ENCODE measurements at regions not wholly inside any gene's neighbourhood (a gene's known extent, or its start where the extent isn't known, plus 50 kb on each side); places are given as distances from the start of the nearest gene placed in this dataset.

GRCh38 chr6:82568290-82568993 lies 204.8 kb downstream of the TPBG start:
- Histone ChIP-seq H3K4me3 (no peak overlapping the region), H3K9me3 (no peaks in the 10 kb centered on the region), H3K27me3 (no peaks in the 10 kb centered on the region), H3K36me3 (no peaks in the 10 kb centered on the region), H3K4me1 (no peaks in the 10 kb centered on the region), H3K27ac (peak overlapping the region in 1 of 2 donors; percentile 19)
- intact Hi-C loops (cut with DNase I; ENCODE audit: low total_unique reads), result no loop called here
- DNase-seq (ENCODE audit: low spot score in 2 of 2), result peak in 1 of 2 donors; percentile 18
- no peak for TF ChIP-seq CTCF (IDR thresholded peaks at IDR 0.05)
- TF ChIP-seq POLR2AphosphoS5 (IDR thresholded peaks at IDR 0.05), result no peak
- no peak for TF ChIP-seq POLR2A (IDR thresholded peaks at IDR 0.05)

GRCh38 chr6:82569022-82569421 lies 205.4 kb downstream of the TPBG start:
- H3K9me3 ChIP-seq, result no peaks in the 10 kb centered on the region
- intact Hi-C loops (cut with DNase I; ENCODE audit: low total_unique reads), result no loop called here
- TF ChIP-seq POLR2AphosphoS5 (IDR thresholded peaks at IDR 0.05) (no peak), CTCF (IDR thresholded peaks at IDR 0.05) (no peak), POLR2A (IDR thresholded peaks at IDR 0.05) (no peak)
- DNase-seq (ENCODE audit: low spot score in 2 of 2), result no peak
- no peaks in the 10 kb centered on the region for H3K27me3 ChIP-seq
- no peak overlapping the region for H3K27ac ChIP-seq
- no peaks in the 10 kb centered on the region for H3K4me1 ChIP-seq
- no peak overlapping the region for H3K4me3 ChIP-seq
- no peaks in the 10 kb centered on the region for H3K36me3 ChIP-seq

GRCh38 chr6:82570083-82570482 lies 206.5 kb downstream of the TPBG start:
- intact Hi-C loops (cut with DNase I; ENCODE audit: low total_unique reads), result no loop called here

GRCh38 chr6:82571455-82571854 lies 207.8 kb downstream of the TPBG start:
- Histone ChIP-seq H3K27me3 (no peaks in the 10 kb centered on the region), H3K4me3 (no peak overlapping the region), H3K4me1 (no peaks in the 10 kb centered on the region), H3K36me3 (no peaks in the 10 kb centered on the region), H3K9me3 (peaks cover 0 to 14% of the 10 kb centered on the region in 2 donors), H3K27ac (no peak overlapping the region)
- intact Hi-C loops (cut with DNase I; ENCODE audit: low total_unique reads), result no loop called here
- TF ChIP-seq CTCF (IDR thresholded peaks at IDR 0.05), result no peak
- no peak for TF ChIP-seq POLR2AphosphoS5 (IDR thresholded peaks at IDR 0.05)
- TF ChIP-seq POLR2A (IDR thresholded peaks at IDR 0.05), result no peak
- DNase-seq (ENCODE audit: low spot score in 2 of 2), result no peak

More at GRCh38 chr6:82570083-82570482, 206.5 kb downstream of the TPBG start:
- H3K27me3 ChIP-seq, result no peaks in the 10 kb centered on the region
- H3K36me3 ChIP-seq, result no peaks in the 10 kb centered on the region
- H3K4me3 ChIP-seq, result no peak overlapping the region
- no peaks in the 10 kb centered on the region for H3K4me1 ChIP-seq
- no peak overlapping the region for H3K27ac ChIP-seq
- no peak for TF ChIP-seq CTCF (IDR thresholded peaks at IDR 0.05)
- TF ChIP-seq POLR2AphosphoS5 (IDR thresholded peaks at IDR 0.05), result no peak
- TF ChIP-seq POLR2A (IDR thresholded peaks at IDR 0.05), result no peak
- no peak for DNase-seq (ENCODE audit: low spot score in 2 of 2)
- H3K9me3 ChIP-seq, result peaks cover 0 to under 1% of the 10 kb centered on the region in 2 donors

GRCh38 chr6:82573254-82573972 lies 209.8 kb downstream of the TPBG start:
- Histone ChIP-seq H3K9me3 (peaks cover 0 to 19% of the 10 kb centered on the region in 2 donors), H3K27ac (no peak overlapping the region), H3K4me3 (no peak overlapping the region), H3K4me1 (no peaks in the 10 kb centered on the region), H3K27me3 (no peaks in the 10 kb centered on the region), H3K36me3 (no peaks in the 10 kb centered on the region)
- no peak for DNase-seq (ENCODE audit: low spot score in 2 of 2)
- intact Hi-C loops (cut with DNase I; ENCODE audit: low total_unique reads), result no loop called here
- TF ChIP-seq POLR2AphosphoS5 (IDR thresholded peaks at IDR 0.05) (no peak), CTCF (IDR thresholded peaks at IDR 0.05) (no peak)

Measured in breast epithelium (tissue), 4 donors.